A549 (cell line): ENCODE measurements at regions not wholly inside any gene's neighbourhood (a gene's known extent, or its start where the extent isn't known, plus 50 kb on each side); places are given as distances from the start of the nearest gene placed in this dataset.

Experiments used
- ATAC-seq, 2 experiments: fragments of 200-7000 bp in 1 of 2; fragments of >200 bp in 1 of 2; cut with Nextera tagmentation in 1 of 2; cut with Tn5 transposase in 1 of 2; 3 replicates each; pipeline versions ENCODE4 v1.8.0 to v1.9.1; 2018 to 2020; ENCODE audit warnings: mild to moderate bottlenecking in 1 of 2, moderate library complexity in 1 of 2
- CTCF ChIA-PET: fragments of 300-600 bp; sonication (Branson Sonifier 250); formaldehyde crosslinking; extraction: SDS; loops from one replicate; lab custom pipeline; 2021; ENCODE audit warnings: antibody characterized with exemption, inconsistent platforms; lab: Yijun Ruan, JAX
- POLR2A ChIA-PET: fragments of 350-600 bp; formaldehyde crosslinking; extraction: SDS; loops from one replicate; lab custom pipeline; 2021; ENCODE audit warnings: antibody characterized with exemption, inconsistent platforms; lab: Yijun Ruan, JAX
- DNase-seq, 2 experiments: peaks; one replicate each; pipeline versions ENCODE4 v3.0.0 to v3.0.0-alpha.2; 2011 to 2016; ENCODE audit warnings: low read depth in 1 of 2, low spot score in 1 of 2
- FAIRE-seq: peaks from 2 replicates; lab custom pipeline; 2011; peaks lifted over from hg19 to GRCh38; lab: Jason Lieb, UNC
- H3K27ac ChIP-seq, 2 experiments: fragments of >200 bp; sonication (Bioruptor Twin); formaldehyde crosslinking; 3 replicates each; pipeline ENCODE4 v1.5.1; 2016 to 2017
- H3K4me1 ChIP-seq: fragments of >200 bp; sonication (Bioruptor Twin); formaldehyde crosslinking; 3 replicates; pipeline ENCODE4 v1.6.1; 2016
- H3K4me2 ChIP-seq: fragments of >200 bp; sonication (Bioruptor Twin); formaldehyde crosslinking; 3 replicates; pipeline ENCODE4 v1.6.1; 2016
- H3K4me3 ChIP-seq: fragments of >200 bp; sonication (Bioruptor Twin); formaldehyde crosslinking; 3 replicates; pipeline ENCODE4 v1.5.1; 2016
- H3K9me3 ChIP-seq: fragments of >200 bp; sonication (Bioruptor Twin); formaldehyde crosslinking; 3 replicates; pipeline ENCODE4 v1.6.1; 2016
- BHLHE40 ChIP-seq: IDR thresholded peaks from 2 replicates; pipeline ENCODE4 v1.6.1; 2012; ENCODE audit warnings: low read depth, low read length, inconsistent platforms
- CBX2 ChIP-seq: fragments of 200-600 bp; sonication (generic); IDR thresholded peaks from 2 replicates; pipeline ENCODE4 v1.6.1; 2016; ENCODE audit warnings: low read depth, mild to moderate bottlenecking, borderline replicate concordance
- CBX8 ChIP-seq: fragments of 200-600 bp; sonication (generic); IDR thresholded peaks from 2 replicates; pipeline ENCODE4 v1.6.1; 2016
- EHF ChIP-seq: fragments of 250-450 bp; sonication (Bioruptor Pico); IDR thresholded peaks from 2 replicates; pipeline ENCODE4 v1.5.0; 2020; ENCODE audit warnings: mild to moderate bottlenecking
- EP300 ChIP-seq, 2 experiments: fragments of >200 bp; sonication (Bioruptor Twin); formaldehyde crosslinking; IDR thresholded peaks; 2 replicates in 1 of 2; 3 replicates in 1 of 2; pipeline ENCODE4 v1.6.1; 2016 to 2017
- ESRRA ChIP-seq: fragments of 150-350 bp; IDR thresholded peaks from 2 replicates; pipeline ENCODE4 v1.6.1; 2014; ENCODE audit warnings: mild to moderate bottlenecking, low read length, borderline replicate concordance
- FOSB ChIP-seq: fragments of 250-450 bp; sonication (Bioruptor Pico); IDR thresholded peaks from 2 replicates; pipeline ENCODE4 v1.5.0; 2020; ENCODE audit warnings: mild to moderate bottlenecking, moderate library complexity
- FOSL2 ChIP-seq, 2 experiments: fragments of 450-650 bp in 1 of 2; fragments of >200 bp in 1 of 2; sonication (Bioruptor Twin) in 1 of 2; formaldehyde crosslinking; IDR thresholded peaks; 2 replicates each; pipeline versions ENCODE4 v1.5.0 to v1.6.1; 2016 to 2020; ENCODE audit warnings: mild to moderate bottlenecking in 1 of 2, moderate library complexity in 1 of 2
- GATA3 ChIP-seq: IDR thresholded peaks from 2 replicates; pipeline ENCODE4 v1.6.1; 2012; ENCODE audit warnings: borderline replicate concordance
- HDAC2 ChIP-seq: fragments of 200-600 bp; sonication (generic); IDR thresholded peaks from 2 replicates; pipeline ENCODE4 v1.6.1; 2016
- HEYL ChIP-seq: fragments of 250-450 bp; sonication (Bioruptor Pico); IDR thresholded peaks from 2 replicates; pipeline ENCODE4 v1.8.0; 2021; ENCODE audit warnings: mild to moderate bottlenecking, moderate library complexity
- HOXA7 ChIP-seq: fragments of 250-450 bp; sonication (Bioruptor Pico); IDR thresholded peaks from 2 replicates; pipeline ENCODE4 v1.5.0; 2020; ENCODE audit warnings: mild to moderate bottlenecking, moderate library complexity
- HOXB5 ChIP-seq: fragments of 250-450 bp; sonication (Bioruptor Pico); IDR thresholded peaks from 2 replicates; pipeline ENCODE4 v1.5.0; 2020; ENCODE audit warnings: mild to moderate bottlenecking, moderate library complexity
- JUNB ChIP-seq: fragments of >200 bp; sonication (Bioruptor Twin); formaldehyde crosslinking; IDR thresholded peaks from 2 replicates; pipeline ENCODE4 v1.6.1; 2016
- KDM1A ChIP-seq: fragments of 200-600 bp; sonication (generic); IDR thresholded peaks from 2 replicates; pipeline ENCODE4 v1.6.1; 2016; ENCODE audit warnings: low read depth, mild to moderate bottlenecking
- MAFK ChIP-seq: fragments of 450-650 bp; IDR thresholded peaks from 2 replicates; pipeline ENCODE4 v1.6.1; 2014; ENCODE audit not compliant: partially characterized antibody
- MAZ ChIP-seq: fragments of 150-350 bp; IDR thresholded peaks from 2 replicates; pipeline ENCODE4 v1.6.1; 2014; ENCODE audit warnings: antibody characterized with exemption, low read depth, low read length, borderline replicate concordance
- NPAS2 ChIP-seq: fragments of 250-450 bp; sonication (Bioruptor Pico); IDR thresholded peaks from 2 replicates; pipeline ENCODE4 v1.8.0; 2022; ENCODE audit warnings: mild to moderate bottlenecking, moderate library complexity, borderline replicate concordance
- NR3C1 ChIP-seq: fragments of >200 bp; sonication (Bioruptor Twin); formaldehyde crosslinking; IDR thresholded peaks from 3 replicates; pipeline ENCODE4 v1.6.1; 2017
- RAD21 ChIP-seq, 2 experiments: fragments of >200 bp in 1 of 2; sonication (Bioruptor Twin) in 1 of 2; formaldehyde crosslinking in 1 of 2; IDR thresholded peaks in 1 of 2; conservative IDR thresholded peaks in 1 of 2; 2 replicates in 1 of 2; 3 replicates in 1 of 2; pipeline ENCODE4 v1.6.1; 2012 to 2018; ENCODE audit warnings: inconsistent platforms in 1 of 2
- RCOR1 ChIP-seq: fragments of 150-350 bp; IDR thresholded peaks from 2 replicates; pipeline ENCODE4 v1.6.1; 2014; ENCODE audit warnings: antibody characterized with exemption, low read length, low read depth
- RNF2 ChIP-seq: fragments of 200-600 bp; sonication (generic); IDR thresholded peaks from 2 replicates; pipeline ENCODE4 v1.6.1; 2016; ENCODE audit warnings: low read depth, mild to moderate bottlenecking, antibody characterized with exemption, moderate library complexity, borderline replicate concordance
- ZFP36 ChIP-seq: fragments of 450-650 bp; IDR thresholded peaks from 2 replicates; pipeline ENCODE4 v1.6.1; 2014; ENCODE audit warnings: borderline replicate concordance; ENCODE audit not compliant: partially characterized antibody
- ZNF302 ChIP-seq: fragments of 250-450 bp; sonication (Bioruptor Pico); IDR thresholded peaks from 2 replicates; pipeline ENCODE4 v1.9.0; 2021; ENCODE audit warnings: inconsistent platforms, mild to moderate bottlenecking, moderate library complexity
- WGBS: methylation state at CpG from one replicate; pipeline ENCODE4 v1.1.6; 2017; ENCODE audit errors: missing lambda C conversion rate; 5-methylcytosine and 5-hydroxymethylcytosine counted together
- TF ChIP-seq, protein P1 (sequence below): fragments of >200 bp; sonication (Bioruptor Twin); formaldehyde crosslinking; IDR thresholded peaks from 3 replicates; pipeline ENCODE4 v1.5.1; 2016
- TF ChIP-seq, protein P2 (sequence below): fragments of 250-450 bp; sonication (Bioruptor Pico); IDR thresholded peaks from 2 replicates; pipeline ENCODE4 v1.5.0; 2020; ENCODE audit warnings: low read depth, mild to moderate bottlenecking, moderate library complexity
- TF ChIP-seq, protein P3 (sequence below): fragments of 200-600 bp; sonication (generic); IDR thresholded peaks from 2 replicates; pipeline ENCODE4 v1.6.1; 2016; ENCODE audit warnings: antibody characterized with exemption, mild to moderate bottlenecking, moderate library complexity

DNA sequence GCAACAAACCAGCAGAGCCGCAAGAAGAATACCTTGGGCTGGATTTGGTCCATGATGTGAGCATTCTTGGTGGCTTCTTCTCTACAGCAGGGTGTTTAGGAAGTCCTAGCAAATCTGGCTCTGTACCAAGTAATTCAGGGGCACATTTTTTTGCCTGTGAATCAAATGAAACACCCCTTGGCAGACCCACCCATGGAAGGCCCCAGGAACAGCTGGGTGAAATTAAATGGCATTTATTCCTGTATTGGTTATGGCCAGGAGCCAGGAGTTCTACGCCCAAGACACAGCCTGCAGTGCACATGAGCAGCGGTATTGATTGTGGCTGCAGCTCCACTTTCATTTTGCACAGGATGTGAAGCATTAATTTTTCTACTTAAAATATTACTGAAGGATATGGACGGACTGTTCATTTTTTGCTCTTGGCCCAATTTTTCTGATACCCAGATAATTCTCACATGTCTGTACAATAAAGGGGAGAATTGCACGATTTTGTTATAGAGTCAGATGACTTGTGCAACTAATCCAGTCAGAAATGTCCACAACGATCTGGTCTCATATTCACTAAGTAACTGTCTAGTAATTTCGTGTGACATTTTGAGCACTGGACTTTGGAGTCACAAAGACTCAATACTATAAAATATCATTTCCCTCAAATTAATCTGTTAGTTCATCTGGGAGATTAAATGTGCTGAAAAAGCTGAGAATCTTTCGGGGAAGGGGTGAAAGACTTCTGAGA is 120.7 kb upstream of the APC start:
- ATAC-seq = no peak
- POLR2A ChIA-PET = no interaction called here
- Histone ChIP-seq H3K4me2 (peak overlapping the region; percentile 47; the same call in 2 of the 3 replicates), H3K9me3 (no peaks in the 10 kb centered on the region), H3K27ac (no peak overlapping the region), H3K4me1 (no peaks in the 10 kb centered on the region), H3K4me3 (no peak overlapping the region)
- WGBS = 26% methylated on average over 8 of the region's 8 CpGs
- FAIRE-seq = no peak
- CTCF ChIA-PET = no interaction called here
- no peak for TF ChIP-seq ZNF302 (CRISPR knock-in tag)
- TF ChIP-seq NR3C1 = no peak
- TF ChIP-seq HEYL = no peak
- TF ChIP-seq RAD21 (conservative IDR thresholded peaks at IDR 0.05 in 1 of 2, IDR thresholded peaks at IDR 0.05 in 1 of 2) = no peak
- no peak for TF ChIP-seq JUNB
- no peak for TF ChIP-seq EP300 (IDR thresholded peaks at IDR 0.05)
- no peak for TF ChIP-seq EHF (CRISPR knock-in tag)
- no peak for TF ChIP-seq FOSL2 (IDR thresholded peaks at IDR 0.05)
- no peak for TF ChIP-seq FOSL2 (CRISPR knock-in tag; IDR thresholded peaks at IDR 0.05)
- TF ChIP-seq, protein P1, sequence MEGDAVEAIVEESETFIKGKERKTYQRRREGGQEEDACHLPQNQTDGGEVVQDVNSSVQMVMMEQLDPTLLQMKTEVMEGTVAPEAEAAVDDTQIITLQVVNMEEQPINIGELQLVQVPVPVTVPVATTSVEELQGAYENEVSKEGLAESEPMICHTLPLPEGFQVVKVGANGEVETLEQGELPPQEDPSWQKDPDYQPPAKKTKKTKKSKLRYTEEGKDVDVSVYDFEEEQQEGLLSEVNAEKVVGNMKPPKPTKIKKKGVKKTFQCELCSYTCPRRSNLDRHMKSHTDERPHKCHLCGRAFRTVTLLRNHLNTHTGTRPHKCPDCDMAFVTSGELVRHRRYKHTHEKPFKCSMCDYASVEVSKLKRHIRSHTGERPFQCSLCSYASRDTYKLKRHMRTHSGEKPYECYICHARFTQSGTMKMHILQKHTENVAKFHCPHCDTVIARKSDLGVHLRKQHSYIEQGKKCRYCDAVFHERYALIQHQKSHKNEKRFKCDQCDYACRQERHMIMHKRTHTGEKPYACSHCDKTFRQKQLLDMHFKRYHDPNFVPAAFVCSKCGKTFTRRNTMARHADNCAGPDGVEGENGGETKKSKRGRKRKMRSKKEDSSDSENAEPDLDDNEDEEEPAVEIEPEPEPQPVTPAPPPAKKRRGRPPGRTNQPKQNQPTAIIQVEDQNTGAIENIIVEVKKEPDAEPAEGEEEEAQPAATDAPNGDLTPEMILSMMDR = no peak
- TF ChIP-seq HDAC2 = no peak
- no peak for TF ChIP-seq CBX2
- TF ChIP-seq, protein P2, sequence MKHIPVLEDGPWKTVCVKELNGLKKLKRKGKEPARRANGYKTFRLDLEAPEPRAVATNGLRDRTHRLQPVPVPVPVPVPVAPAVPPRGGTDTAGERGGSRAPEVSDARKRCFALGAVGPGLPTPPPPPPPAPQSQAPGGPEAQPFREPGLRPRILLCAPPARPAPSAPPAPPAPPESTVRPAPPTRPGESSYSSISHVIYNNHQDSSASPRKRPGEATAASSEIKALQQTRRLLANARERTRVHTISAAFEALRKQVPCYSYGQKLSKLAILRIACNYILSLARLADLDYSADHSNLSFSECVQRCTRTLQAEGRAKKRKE (CRISPR knock-in tag) = no peak
- no peak for TF ChIP-seq ZFP36
- no peak for TF ChIP-seq RNF2
- TF ChIP-seq BHLHE40 = no peak
- TF ChIP-seq HOXA7 (CRISPR knock-in tag) = no peak
- TF ChIP-seq GATA3 = no peak
- no peak for TF ChIP-seq FOSB (CRISPR knock-in tag)
- no peak for DNase-seq

DNA sequence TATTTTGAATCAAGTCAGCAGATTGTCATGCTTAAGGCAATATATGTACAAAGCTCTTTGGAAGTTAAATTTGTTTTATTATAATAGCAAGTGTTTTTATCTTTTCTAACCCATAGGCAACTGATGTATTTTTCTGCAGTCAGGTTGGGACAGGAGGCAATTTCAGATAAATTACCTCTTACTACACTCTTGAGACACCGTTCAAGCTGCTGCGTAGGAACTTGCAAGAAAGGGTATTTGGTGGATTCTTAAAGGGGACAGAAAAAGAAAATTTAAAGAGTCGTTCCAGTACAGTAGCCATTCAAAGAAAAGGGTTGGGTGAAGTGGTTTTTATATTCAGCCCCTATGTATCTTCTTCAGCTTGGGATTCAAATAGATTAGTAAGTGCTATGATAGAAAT is 112.4 kb upstream of the APC start:
- peaks cover 5% of the 10 kb centered on the region; the same call in 1 of the 3 replicates for H3K4me1 ChIP-seq
- H3K4me2 ChIP-seq = no peak overlapping the region
- POLR2A ChIA-PET = no interaction called here
- CTCF ChIA-PET = no interaction called here
- DNase-seq (no peak), ATAC-seq (no peak)
- H3K9me3 ChIP-seq = no peaks in the 10 kb centered on the region
- H3K4me3 ChIP-seq = no peak overlapping the region
- no peak overlapping the region for H3K27ac ChIP-seq
- WGBS = 22% methylated on average over 3 of the region's 3 CpGs
- TF ChIP-seq CBX2 = no peak
- TF ChIP-seq EHF (CRISPR knock-in tag) = no peak
- TF ChIP-seq, protein P3, sequence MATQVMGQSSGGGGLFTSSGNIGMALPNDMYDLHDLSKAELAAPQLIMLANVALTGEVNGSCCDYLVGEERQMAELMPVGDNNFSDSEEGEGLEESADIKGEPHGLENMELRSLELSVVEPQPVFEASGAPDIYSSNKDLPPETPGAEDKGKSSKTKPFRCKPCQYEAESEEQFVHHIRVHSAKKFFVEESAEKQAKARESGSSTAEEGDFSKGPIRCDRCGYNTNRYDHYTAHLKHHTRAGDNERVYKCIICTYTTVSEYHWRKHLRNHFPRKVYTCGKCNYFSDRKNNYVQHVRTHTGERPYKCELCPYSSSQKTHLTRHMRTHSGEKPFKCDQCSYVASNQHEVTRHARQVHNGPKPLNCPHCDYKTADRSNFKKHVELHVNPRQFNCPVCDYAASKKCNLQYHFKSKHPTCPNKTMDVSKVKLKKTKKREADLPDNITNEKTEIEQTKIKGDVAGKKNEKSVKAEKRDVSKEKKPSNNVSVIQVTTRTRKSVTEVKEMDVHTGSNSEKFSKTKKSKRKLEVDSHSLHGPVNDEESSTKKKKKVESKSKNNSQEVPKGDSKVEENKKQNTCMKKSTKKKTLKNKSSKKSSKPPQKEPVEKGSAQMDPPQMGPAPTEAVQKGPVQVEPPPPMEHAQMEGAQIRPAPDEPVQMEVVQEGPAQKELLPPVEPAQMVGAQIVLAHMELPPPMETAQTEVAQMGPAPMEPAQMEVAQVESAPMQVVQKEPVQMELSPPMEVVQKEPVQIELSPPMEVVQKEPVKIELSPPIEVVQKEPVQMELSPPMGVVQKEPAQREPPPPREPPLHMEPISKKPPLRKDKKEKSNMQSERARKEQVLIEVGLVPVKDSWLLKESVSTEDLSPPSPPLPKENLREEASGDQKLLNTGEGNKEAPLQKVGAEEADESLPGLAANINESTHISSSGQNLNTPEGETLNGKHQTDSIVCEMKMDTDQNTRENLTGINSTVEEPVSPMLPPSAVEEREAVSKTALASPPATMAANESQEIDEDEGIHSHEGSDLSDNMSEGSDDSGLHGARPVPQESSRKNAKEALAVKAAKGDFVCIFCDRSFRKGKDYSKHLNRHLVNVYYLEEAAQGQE = no peak
- no peak for TF ChIP-seq NPAS2 (CRISPR knock-in tag)
- TF ChIP-seq GATA3 = no peak
- no peak for TF ChIP-seq KDM1A
- no peak for TF ChIP-seq MAZ
- TF ChIP-seq JUNB = no peak
- no peak for TF ChIP-seq RAD21 (conservative IDR thresholded peaks at IDR 0.05 in 1 of 2, IDR thresholded peaks at IDR 0.05 in 1 of 2)
- no peak for TF ChIP-seq CBX8
- TF ChIP-seq HOXB5 = no peak
- no peak for TF ChIP-seq NR3C1
- TF ChIP-seq RCOR1 = no peak
- TF ChIP-seq, protein P2 (CRISPR knock-in tag) = no peak
- no peak for TF ChIP-seq MAFK
- no peak for TF ChIP-seq ESRRA
- TF ChIP-seq, all 56 proteins: peak for 0
- FAIRE-seq = no peak
